ENCODE measurements at regions not wholly inside any gene's neighbourhood (a gene's known extent, or its start where the extent isn't known, plus 50 kb on each side); places are given as distances from the start of the nearest gene placed in this dataset.
A peak's percentile ranks its signal among the peaks of the same experiment; 100 is the strongest.
"Not testable (repeated sequence)": the region's sequence is repeated elsewhere in the genome, so short reads cannot be mapped to it uniquely, and the experiment has no call there.

DNA sequence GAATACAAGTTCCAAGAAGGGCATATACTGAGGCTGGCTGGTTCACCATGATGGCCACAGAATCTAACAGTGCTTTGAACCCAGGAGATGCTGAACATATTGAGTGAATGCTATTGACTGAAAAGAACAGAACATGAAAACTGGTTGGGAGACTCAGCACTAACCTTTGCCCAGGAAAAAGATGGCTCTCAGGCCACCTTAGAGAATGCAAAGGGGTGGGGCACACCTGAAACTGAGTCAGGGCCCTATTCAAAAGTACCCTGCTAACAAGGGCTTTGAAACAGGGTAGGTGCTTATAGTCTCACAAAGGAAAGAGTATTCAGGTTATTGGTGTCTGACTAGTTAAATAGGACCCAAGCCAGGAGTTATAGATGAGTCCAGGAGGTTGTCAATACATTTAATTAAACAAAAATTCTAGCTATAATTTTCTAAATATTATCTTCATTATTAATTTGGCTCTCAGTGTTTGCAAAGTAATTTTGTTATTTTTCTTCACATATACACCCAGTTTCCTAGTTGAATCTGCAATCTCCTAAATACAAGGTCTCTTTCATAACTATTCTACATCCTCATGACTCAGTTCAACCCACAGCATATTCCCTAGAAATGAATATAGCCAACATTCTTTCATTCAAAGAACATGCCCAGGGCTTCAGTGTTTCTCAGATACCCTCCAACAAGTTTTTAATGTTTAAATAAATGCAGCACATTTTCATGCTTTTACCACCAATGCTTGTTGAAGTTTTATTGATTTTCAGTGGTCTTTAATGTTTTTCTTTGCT lies 144.2 kb upstream of the RAPGEF2 start:
- intact Hi-C loops (cut with DNase I, micrococcal nuclease), result no loop called here

GRCh38 chr4:158962393-158962792 lies 140.5 kb upstream of the RAPGEF2 start:
- Histone ChIP-seq H3K4me3 (no peak overlapping the region), H3K36me3 (ENCODE audit: low read depth) (no peaks in the 10 kb centered on the region), H3K4me1 (ENCODE audit: low read depth) (no peaks in the 10 kb centered on the region), H3K9me3 (no peaks in the 10 kb centered on the region)
- ATAC-seq, result no peak
- TF ChIP-seq, protein P1, sequence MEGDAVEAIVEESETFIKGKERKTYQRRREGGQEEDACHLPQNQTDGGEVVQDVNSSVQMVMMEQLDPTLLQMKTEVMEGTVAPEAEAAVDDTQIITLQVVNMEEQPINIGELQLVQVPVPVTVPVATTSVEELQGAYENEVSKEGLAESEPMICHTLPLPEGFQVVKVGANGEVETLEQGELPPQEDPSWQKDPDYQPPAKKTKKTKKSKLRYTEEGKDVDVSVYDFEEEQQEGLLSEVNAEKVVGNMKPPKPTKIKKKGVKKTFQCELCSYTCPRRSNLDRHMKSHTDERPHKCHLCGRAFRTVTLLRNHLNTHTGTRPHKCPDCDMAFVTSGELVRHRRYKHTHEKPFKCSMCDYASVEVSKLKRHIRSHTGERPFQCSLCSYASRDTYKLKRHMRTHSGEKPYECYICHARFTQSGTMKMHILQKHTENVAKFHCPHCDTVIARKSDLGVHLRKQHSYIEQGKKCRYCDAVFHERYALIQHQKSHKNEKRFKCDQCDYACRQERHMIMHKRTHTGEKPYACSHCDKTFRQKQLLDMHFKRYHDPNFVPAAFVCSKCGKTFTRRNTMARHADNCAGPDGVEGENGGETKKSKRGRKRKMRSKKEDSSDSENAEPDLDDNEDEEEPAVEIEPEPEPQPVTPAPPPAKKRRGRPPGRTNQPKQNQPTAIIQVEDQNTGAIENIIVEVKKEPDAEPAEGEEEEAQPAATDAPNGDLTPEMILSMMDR (IDR thresholded peaks at IDR 0.05), result no peak
- intact Hi-C loops (cut with DNase I, micrococcal nuclease), result no loop called here
- no peak for DNase-seq

More for the DNA sequence above, 144.2 kb upstream of the RAPGEF2 start:
- peak; percentile 63 for ATAC-seq
- TF ChIP-seq, protein P1 (IDR thresholded peaks at IDR 0.05), result no peak
- DNase-seq, result peak in 1 of 3 donors; percentile 8
- H3K36me3 ChIP-seq (ENCODE audit: low read depth), result no peaks in the 10 kb centered on the region
- no peak overlapping the region for H3K4me3 ChIP-seq
- H3K9me3 ChIP-seq, result no peaks in the 10 kb centered on the region
- H3K4me1 ChIP-seq (ENCODE audit: low read depth), result peaks cover 3% of the 10 kb centered on the region

- H3K9me3 ChIP-seq; DNase-seq; H3K4me1 ChIP-seq (ENCODE audit: low read depth); ATAC-seq; intact Hi-C loops (cut with DNase I, micrococcal nuclease); H3K36me3 ChIP-seq (ENCODE audit: low read depth); H3K4me3 ChIP-seq: not testable (repeated sequence)
Measured at GRCh38 chr4:158963282-158963681, 139.6 kb upstream of the RAPGEF2 start.

DNA sequence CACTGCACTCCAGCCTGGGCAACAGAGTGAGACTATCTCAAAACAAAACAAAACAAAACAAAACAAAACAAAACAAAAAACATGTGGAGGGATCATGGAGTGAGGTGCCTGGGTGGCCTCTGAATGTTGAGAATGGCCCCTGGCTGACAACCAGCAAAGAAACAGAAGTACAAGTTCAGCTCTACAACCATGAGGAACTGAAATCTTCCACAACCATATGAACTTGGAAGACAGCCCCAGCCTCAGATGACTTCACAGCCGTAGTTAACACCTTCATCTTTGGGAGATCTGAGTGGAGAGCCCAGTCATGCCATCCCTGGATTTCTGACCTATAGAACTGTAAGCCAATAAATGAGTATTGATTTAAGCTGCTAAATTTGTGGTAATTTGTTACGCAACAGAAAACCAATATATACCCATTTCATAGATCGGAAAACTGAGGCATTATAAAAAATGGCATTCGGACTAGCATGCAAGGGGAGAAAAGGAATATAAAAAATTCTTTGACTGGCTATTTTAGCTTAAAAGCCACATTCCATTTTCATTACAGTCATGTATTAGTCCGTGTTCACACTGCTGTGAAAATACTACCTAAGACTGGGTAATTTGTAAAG lies 138.7 kb upstream of the RAPGEF2 start:
- TF ChIP-seq, protein P1 (IDR thresholded peaks at IDR 0.05), result no peak
- no peak overlapping the region for H3K4me3 ChIP-seq
- ATAC-seq, result no peak
- no peak for DNase-seq
- intact Hi-C loops (cut with DNase I, micrococcal nuclease), result no loop called here
- no peaks in the 10 kb centered on the region for H3K36me3 ChIP-seq (ENCODE audit: low read depth)
- H3K9me3 ChIP-seq, result no peaks in the 10 kb centered on the region
- no peaks in the 10 kb centered on the region for H3K4me1 ChIP-seq (ENCODE audit: low read depth)

DNA sequence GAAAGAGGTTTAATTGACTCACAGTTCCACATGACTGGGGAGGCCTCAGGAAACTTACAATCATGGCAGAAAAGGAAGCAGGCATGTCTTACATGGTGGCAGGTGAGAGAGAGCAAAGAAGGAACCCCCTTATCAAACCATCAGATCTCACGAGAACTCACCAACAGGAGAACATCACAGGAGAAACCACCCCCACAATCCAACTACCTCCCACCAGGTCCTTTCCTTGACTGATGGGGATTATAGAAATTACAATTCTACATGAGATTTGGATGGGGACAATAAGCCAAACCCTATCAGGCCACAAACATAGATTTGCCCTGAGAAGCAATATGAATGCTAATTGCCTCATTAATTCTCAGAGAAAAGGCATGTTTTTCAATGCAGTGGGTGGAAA lies 138.2 kb upstream of the RAPGEF2 start:
- intact Hi-C loops (cut with DNase I, micrococcal nuclease), result no loop called here
- no peak for ATAC-seq
- Histone ChIP-seq H3K4me1 (ENCODE audit: low read depth) (no peaks in the 10 kb centered on the region), H3K4me3 (no peak overlapping the region), H3K36me3 (ENCODE audit: low read depth) (no peaks in the 10 kb centered on the region), H3K9me3 (no peaks in the 10 kb centered on the region)
- DNase-seq, result no peak
- TF ChIP-seq, protein P1 (IDR thresholded peaks at IDR 0.05), result no peak

- Histone ChIP-seq H3K4me3 (no peak overlapping the region), H3K9me3 (no peaks in the 10 kb centered on the region), H3K4me1 (ENCODE audit: low read depth) (no peaks in the 10 kb centered on the region), H3K36me3 (ENCODE audit: low read depth) (no peaks in the 10 kb centered on the region)
- no peak for DNase-seq
- intact Hi-C loops (cut with DNase I, micrococcal nuclease), result no loop called here
- no peak for ATAC-seq
- TF ChIP-seq, protein P1 (IDR thresholded peaks at IDR 0.05), result no peak
Measured at GRCh38 chr4:158965226-158965625, 137.7 kb upstream of the RAPGEF2 start.
